ENCODE measurements at regions not wholly inside any gene's neighbourhood (a gene's known extent, or its start where the extent isn't known, plus 50 kb on each side); places are given as distances from the start of the nearest gene placed in this dataset.

DNA sequence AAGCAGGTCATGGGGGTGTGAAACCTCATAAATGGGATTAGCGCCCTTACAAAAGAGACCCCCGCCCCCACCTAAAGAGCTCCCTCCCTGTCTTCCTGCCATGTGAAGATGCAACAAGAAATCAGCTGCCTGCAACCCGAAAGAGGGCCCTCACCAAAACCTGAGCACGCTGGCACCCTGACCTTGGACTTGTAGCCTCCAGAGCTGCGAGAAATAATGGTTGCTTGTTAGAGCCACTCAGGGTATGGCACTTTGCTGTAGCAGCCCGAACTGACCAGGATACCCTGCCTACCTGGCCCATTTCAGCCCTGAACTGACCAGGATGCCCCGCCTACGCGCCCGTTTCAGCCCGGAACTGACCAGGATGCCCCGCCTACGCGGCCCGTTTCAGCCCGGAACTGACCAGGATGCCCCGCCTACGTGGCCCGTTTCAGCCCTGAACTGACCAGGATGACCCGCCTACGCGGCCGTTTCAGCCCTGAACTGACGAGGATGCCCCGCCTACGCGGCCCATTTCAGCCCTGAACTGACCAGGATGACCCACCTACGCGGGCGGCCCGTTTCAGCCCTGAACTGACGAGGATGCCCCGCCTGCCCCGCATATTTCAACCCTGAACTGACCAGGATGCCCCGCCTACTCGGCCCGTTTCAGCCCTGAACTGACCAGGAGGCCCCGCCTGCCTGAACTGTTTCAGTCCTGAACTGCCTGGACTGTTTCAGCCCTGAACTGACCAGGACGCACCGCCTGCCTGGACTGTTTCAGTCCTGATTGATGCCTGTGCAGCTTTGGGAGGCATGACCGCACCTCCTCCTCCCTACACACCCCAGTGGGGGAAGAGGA is 120.0 kb downstream of the UQCRFS1 start:
- H3K4me2 ChIP-seq (ENCODE audit: control insufficient read depth, insufficient read depth): no peak overlapping the region
- TF ChIP-seq, protein P1, sequence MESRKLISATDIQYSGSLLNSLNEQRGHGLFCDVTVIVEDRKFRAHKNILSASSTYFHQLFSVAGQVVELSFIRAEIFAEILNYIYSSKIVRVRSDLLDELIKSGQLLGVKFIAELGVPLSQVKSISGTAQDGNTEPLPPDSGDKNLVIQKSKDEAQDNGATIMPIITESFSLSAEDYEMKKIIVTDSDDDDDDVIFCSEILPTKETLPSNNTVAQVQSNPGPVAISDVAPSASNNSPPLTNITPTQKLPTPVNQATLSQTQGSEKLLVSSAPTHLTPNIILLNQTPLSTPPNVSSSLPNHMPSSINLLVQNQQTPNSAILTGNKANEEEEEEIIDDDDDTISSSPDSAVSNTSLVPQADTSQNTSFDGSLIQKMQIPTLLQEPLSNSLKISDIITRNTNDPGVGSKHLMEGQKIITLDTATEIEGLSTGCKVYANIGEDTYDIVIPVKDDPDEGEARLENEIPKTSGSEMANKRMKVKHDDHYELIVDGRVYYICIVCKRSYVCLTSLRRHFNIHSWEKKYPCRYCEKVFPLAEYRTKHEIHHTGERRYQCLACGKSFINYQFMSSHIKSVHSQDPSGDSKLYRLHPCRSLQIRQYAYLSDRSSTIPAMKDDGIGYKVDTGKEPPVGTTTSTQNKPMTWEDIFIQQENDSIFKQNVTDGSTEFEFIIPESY (IDR thresholded peaks at IDR 0.05): no peak
- no peak for TF ChIP-seq SRF (IDR thresholded peaks at IDR 0.05; ENCODE audit: low read depth in 2 of 2, low read length in 2 of 2)
- no peak for TF ChIP-seq HDGF (IDR thresholded peaks at IDR 0.05)
- no peak for TF ChIP-seq ZNF622 (IDR thresholded peaks at IDR 0.05)
- no TSS peak for BruUV-seq (replicated peaks)
- intact Hi-C loops (cut with micrococcal nuclease; ENCODE audit: unreplicated experiment) (no loop called here), in situ Hi-C loops (cut with MboI) (no loop called here)
- no peaks in the 10 kb centered on the region for H3K79me2 ChIP-seq (ENCODE audit: control insufficient read depth, insufficient read depth, low read length)
- no peak for FAIRE-seq
- 58% methylated on average over 41 of the region's 41 CpGs for WGBS (ENCODE audit: insufficient coverage, insufficient replicate concordance, low lambda C conversion rate, missing lambda C conversion rate)
- no peak overlapping the region for H3K4me3 ChIP-seq
- no peak overlapping the region for H3K27ac ChIP-seq (ENCODE audit: control insufficient read depth, insufficient read depth)
- H3K36me3 ChIP-seq (ENCODE audit: control insufficient read depth in 2 of 2, insufficient read depth in 2 of 2, low read length in 1 of 2): no peaks in the 10 kb centered on the region
- ChIA-PET SMC1A (ENCODE audit: uncharacterized antibody, unreplicated experiment) (no interaction called here), CTCF (no interaction called here), RAD21 (ENCODE audit: unreplicated experiment) (no interaction called here), POLR2A (no interaction called here)
- H3K9me3 ChIP-seq (replicated peaks; ENCODE audit: control insufficient read depth, insufficient read depth, low read length): no peaks in the 10 kb centered on the region; the same call in 2 of the 3 replicates
- H4K20me1 ChIP-seq (ENCODE audit: control insufficient read depth, insufficient read depth): no peaks in the 10 kb centered on the region
- no peaks in the 10 kb centered on the region for H3K27me3 ChIP-seq (replicated peaks in 1 of 2; ENCODE audit: control insufficient read depth in 2 of 2, insufficient read depth in 2 of 2, low read length in 1 of 2)
- no peak for DNase-seq (ENCODE audit: low read depth, low spot score)
- no peaks in the 10 kb centered on the region for H3K4me1 ChIP-seq (ENCODE audit: control insufficient read depth, insufficient read depth, low read length)
- H2AFZ ChIP-seq (ENCODE audit: control insufficient read depth, low read depth, low read length): no peak overlapping the region
- H3K9ac ChIP-seq (ENCODE audit: control insufficient read depth, insufficient read depth, low read length): no peak overlapping the region
- no peak for ATAC-seq
